HS-27A (cell line): ENCODE measurements at regions not wholly inside any gene's neighbourhood (a gene's known extent, or its start where the extent isn't known, plus 50 kb on each side); places are given as distances from the start of the nearest gene placed in this dataset.
A peak's percentile ranks its signal among the peaks of the same experiment; 100 is the strongest.

Experiments
- DNase-seq: peaks from one replicate; pipeline ENCODE4 v3.0.0-alpha.2; 2012; ENCODE audit warnings: low read depth, missing footprints

DNA sequence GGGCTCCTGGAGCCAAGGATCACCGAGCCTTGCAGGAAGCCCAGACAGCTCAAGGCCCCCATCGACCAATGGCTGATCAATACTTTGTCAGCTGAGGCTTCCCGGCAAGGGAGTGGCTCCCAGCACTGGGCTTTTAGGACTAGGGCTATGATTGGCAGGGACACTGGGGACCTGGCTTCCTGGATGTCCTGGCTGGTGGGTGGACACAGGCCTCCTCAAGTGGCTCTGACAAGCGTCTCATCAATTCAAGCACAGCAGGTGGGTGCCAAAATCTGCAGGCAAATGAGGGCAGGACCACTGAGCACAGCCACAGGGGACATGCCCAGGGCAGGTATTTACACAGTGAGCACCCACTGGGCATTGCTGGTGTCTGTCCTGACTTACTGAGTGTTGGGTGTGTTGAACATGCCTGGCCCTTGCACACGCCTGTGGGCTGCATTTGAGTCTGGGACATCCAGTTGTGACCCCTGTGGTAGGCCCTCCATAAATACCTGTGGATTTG is 420.1 kb upstream of the SULF2 start:
- no peak for DNase-seq

DNA sequence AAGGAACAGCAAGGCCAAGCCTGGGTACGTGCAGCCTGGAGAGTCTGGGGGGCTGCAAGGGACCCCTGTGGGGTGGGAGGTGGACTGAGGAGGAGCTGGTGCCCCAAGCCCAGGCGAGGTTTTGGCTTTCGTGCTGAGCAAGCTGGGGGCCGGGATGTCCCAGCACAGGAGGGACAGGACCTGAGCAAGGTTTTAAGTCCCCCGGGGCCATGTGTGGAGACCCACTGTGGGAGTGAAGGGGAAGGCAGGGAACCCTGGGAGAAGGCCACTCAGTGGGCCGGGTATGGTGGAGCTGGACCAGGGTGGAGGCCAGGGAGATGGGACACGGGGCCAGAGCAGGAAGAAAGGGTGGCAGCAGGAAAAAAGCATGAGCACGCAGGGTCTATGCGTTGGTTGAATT is 419.2 kb upstream of the SULF2 start:
- DNase-seq: no peak

DNA sequence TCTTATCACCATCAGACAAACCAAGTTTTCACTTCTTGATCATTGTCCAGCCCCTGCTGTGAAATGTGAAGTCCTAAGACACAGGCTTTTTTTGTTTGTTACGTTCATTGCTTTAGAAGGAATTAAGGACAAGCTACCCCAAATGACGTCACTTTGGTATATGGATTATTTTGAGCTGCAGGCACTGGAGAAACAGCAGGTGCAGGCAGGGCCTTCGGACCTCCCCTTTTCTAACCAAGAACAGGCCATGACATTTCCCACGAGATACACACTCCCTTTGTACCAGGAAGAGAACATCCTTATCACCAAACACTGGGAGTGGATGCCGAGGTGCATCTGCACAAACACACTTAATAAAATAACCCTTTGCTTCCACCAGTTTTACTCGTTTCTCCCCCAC is 418.0 kb upstream of the SULF2 start:
- DNase-seq: no peak

DNA sequence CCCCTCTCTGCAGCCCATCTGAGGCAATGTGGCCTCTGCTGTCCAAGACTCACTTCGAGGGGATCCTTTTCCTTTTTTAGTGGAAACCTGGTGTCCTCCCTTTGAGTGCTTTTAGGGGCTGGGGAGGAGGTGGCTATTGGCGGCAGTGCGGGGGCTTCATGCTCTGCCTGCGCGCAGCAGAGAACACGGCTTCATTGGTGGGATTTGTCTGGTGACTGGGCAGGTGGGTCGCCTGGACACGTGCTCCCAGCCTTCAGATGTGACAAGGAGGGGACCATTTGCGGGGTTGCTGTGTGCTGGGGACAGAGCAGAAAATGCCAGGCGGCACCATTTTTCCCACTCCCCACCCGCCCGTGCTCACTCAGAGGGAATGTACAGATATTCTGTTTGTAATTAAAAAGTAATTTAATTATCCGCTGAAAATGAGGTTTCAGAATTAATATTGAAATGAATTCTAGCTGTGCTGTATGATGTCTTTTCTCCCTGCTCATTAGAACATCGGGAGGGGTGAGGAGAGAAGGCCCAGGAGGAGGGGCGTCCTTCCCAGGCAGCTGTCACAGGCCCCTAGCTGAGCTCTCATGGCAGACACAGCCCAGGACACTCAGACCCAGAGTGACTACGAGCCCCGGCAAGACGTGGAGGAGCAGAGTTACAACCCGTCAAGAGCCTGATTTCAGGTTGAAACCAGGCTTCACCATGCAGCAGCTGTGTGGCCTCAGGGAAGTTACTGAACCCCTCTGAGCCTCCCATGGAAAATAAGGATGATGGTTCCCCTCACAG is 417.2 kb upstream of the SULF2 start:
- DNase-seq: no peak

DNA sequence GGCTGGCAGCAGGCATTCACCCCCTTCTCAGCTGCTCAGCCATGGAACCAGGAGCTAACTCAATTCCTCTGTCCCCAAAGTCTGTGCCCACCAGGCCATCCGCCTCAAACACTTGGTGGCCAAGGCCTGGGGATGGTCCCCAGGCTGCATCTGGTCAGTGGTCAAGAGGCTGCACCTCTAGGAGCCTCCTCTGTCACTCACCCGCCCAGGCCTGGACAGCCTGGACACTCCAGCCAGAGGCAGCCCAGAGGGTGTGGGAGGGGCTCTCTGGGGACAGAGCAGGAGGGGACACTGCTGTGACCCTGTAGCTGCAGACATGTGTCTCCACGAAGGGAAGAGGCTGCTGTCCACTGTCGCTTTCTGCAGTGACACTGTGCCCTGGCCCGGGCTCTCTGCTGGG is 416.6 kb upstream of the SULF2 start:
- no peak for DNase-seq

DNA sequence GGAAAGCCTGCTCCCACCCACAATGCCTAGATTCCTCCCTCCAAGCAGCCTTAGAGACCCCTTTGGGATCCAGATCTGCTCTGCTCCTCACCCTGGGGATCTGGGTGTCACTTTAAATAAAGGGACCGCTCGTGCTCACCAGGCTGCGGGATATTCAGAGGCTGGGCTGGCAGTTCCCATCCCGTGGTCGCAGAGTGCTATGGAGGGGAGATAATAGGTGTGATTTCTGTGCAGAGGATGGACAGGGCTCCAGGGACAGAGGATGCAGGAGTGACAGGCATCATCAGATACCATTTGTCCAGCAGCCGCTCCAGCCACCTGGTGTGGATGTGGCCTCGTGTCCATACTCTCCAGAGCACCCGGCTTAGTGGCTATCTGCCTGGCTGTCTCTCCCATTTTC is 415.9 kb upstream of the SULF2 start:
- DNase-seq: no peak

DNA sequence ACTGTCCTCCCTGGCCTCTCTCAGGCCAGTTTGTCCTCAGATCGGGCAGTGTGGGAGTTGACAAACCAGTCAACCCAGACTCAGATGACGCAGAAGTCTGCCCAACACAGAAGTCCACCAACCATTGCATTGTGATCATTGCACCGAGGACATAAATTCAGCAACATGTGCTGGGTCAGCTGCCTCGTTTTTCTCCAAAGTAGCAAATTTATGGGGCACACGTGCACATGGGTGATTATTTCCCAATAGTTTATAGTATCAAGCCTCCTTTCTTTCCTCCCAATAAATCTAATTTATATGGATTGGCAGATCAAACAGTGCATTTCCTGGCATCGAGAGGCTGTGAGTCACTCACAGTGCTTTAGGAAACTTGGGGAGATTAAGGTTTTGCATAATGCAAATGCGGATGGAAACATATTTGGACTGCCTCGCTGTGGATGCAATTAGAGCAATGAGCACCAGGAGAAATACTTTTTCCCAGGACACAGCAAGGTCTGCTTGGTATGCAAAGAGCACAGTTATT is 413.7 kb upstream of the SULF2 start:
- DNase-seq: no peak

DNA sequence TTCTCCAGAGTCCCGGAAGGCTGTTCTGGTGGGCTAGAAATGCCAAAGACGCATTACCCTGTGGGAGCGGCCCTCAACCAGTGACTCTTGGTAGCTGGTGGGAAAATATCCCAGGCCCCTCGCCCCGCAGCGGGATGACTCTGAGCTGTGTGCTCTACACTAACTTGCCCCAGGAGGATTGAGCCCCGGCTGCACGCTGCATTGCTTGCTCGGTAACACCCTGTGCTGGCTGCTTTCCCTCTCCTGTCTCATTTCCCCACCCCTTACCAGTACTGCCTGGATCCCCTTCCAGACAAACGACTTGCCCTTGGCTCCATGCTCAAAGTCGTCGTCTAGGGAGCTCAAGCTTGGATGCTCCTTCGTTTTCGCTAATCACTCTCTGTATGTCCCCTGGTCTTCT is 411.8 kb upstream of the SULF2 start:
- DNase-seq: no peak

DNA sequence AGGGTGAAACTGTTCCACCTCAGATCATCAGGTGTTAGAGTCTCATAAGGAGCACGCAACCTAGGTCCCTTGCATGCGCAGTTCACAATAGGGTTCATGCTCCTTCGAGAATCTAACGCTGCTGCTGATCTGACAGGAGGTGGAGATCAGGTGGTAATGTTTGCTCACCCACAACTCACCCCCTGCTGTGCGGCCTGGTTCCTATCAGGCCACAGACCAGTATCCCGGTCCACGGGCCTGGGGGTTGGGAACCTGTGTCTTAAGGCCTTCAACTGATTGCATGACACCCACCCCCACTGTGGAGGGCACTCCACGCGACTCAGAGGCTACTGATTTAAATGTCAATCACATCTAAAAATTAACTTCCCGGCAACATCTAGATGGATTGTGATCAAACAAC is 411.2 kb upstream of the SULF2 start:
- DNase-seq: no peak

DNA sequence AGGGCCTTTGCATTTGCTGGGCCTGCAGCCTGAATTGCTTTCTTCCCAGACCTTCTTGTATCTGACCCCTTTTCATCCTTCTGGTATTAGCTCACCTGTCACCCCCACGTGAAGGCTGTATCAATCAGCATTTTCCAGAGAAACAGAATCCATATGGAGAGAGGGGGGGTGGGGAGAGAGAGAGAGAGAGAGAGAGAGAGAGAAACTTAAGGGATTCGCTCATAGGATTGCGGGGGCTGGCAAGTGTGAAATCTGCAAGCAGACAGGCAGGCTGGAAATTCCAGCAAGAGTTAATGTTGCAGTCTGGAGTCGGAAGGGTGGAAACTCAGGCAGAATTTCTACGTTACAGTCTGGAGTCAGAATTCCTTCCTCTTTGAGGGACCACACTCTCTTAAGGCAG is 410.7 kb upstream of the SULF2 start:
- no peak for DNase-seq

DNA sequence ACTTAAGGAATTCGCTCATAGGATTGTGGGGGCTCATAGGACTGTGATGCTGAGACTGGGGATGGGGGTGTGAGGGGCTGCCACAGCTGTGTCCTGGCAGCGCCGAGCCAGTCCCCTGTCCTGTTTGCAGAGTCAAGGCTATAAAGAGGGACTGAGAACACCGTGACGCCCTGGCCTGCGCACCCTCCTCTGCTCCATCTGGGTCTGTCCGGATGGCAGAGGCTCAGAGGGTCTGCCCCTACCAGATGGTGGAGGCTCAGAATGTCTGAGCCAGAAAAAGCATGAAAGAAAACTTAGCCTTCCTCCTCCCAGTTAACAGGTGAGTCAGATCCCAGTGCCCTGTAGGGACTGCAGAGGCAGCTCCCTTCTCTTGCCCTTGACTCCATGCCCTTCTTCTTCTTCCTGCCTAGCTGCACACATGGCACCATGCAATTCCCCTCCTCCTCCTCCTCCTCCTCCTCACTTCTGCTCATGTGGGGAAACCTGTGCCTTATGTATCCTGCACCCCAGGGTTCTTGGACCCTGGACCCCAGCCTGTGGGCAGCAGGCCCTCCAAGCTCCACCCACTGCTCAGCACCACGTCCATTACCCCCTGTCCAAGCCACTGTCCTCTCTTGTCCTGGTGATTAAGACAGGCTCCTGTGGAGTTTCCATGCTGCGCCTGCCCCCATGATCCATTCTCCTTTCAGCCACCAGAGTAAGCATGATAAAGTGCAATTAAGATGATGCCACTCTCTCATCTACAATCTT is 410.0 kb upstream of the SULF2 start:
- no peak for DNase-seq

DNA sequence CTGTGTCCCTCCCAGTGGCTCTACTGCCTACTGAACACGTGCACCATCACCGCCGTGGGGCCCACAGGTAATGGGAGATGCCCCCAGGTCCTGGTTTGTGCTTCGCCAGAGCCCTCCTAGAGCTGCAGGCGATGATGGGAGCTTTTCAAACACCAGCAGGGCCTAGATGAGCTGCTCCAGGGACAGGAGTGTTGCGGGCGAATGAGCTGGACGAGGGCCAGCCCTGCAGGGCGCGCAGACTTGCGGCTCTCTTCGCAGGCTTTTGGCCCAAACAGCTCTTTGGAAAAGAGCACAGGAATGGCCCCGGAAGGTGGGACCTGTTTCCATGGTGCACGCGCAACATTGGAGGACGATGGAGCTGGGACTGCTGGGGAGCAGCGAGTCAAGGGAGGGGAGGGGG is 409.3 kb upstream of the SULF2 start:
- no peak for DNase-seq

DNA sequence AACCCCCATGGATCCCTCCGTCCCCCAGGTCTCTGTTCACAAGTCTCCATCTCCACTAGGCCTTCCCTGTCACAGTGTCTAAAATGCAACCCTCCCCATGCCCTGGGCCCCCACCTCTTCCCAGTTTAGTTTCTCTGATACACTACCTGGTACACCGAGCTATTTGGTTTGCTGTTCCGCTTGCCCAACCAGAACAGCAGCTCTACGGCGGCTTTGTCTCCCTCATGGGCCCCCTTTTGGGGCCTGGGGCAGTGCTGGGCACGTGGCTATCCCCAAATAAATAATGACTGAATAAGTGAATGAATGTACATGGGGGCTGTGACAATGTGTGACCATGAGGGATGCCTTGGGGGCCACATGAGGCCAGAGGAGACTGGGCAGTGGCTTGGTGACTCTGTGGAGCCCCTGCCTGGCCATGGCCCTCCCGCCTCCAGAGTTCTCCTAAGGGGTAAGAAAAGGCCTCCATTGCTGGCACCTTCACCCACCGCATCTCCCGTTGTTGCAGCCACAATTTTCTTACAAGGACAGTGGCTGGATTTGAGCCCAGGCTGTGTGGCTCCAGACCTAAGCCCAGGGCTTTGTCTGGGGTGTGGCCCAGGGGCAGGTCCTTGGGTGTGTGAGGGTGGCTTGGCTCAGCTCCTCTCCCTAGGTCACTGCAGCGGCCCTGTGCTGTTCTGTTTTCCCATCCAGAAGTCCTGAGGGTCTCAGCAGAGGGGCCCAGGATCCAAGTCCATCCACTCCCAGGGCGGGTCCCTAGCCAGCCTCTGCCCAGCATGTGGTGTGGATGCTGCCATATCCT is 408.5 kb upstream of the SULF2 start:
- DNase-seq: no peak

DNA sequence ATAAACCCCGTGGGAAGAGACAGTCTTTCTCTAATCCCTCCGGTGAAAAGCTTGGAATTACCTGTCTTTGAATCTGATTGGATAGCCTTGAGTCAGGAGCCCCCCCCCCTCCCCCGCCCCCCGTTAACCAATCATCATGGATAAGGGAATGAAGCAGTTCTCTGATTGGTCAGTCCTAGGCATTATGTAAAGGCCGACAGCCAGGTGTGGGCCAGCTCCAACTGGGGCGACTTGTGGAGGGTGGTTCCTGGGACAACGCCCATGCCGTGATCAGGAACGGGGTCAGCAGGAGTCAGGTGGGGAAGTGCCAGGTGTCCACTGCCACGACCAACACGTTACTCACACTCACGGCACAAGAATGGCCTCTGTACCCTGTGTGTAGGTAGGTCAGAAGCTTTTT is 406.8 kb upstream of the SULF2 start:
- no peak for DNase-seq

DNA sequence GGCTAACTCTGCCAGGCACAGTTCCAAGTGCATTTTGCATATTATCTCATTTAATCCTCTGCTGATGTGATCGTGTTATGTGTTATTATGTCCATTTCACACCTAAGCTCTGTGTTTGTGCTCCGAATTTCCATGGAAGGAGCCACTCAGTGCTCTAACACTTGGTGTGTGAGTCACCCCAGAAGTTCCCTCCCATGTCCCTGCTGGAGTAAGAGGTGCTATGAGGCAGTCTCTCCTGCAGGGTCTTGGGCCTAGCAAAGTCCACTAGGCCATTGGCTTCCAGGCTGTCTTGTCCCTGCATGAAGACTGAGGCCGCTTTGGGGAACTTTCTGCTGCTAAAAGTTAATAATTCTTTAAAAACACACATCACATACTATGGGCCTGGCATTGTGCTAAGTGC is 405.9 kb upstream of the SULF2 start:
- no peak for DNase-seq

DNA sequence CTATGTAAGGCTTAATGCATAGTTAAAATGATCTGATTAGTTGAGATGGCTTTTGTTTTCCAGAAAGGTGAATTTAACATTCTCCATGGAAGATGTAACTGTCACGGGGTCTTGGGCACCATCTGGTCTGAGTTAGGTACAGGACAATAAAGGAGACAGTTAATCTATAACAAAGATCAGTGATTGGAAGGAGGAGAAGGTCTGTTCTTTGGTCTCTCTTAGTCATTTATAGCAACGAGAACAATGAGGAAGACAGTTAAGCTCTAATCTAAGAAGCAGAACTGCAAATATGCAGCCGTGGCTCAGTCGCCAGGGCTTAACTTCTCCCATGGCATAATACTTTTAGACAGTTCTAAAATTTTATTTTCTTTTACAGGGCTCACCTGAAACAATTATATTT is 405.5 kb upstream of the SULF2 start:
- DNase-seq: no peak

DNA sequence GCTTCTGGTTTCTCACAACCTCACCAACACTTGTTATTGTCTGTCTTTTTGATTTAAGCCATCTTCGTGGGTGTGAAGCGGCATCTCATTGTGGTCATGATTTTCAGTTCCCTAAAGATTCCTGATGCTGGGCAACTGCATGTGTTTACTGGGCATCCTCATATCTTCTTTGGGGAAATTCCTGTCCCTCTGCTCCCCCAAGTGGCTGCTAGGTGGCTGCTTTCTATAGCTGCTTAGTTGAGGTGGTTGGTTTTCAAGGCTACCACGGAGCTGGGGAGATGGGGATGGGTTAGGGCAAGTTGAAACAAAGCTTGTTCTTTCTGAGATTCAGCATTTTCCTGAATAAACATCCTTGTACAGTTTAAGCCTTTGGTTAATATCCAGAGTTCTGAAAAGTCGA is 403.9 kb upstream of the SULF2 start:
- peak; percentile 4 for DNase-seq

DNA sequence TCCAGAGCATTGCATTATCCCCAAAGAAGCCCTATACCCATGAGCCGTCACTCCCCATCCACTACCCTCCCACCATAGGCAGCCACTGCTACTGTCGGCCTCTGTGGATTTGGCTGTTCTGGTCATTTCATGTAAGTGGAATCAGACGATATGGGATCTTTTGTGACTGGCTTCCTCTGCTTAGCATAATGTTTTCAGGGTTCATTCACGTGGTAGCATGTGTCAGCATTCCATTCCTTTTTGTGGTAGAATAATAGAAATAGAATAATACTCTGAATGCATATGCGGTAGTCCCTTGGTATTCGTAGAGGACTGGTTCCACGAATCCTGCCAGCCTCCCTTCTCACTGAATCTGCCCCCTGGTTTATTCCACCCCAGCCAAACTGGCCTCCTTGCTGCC is 402.6 kb upstream of the SULF2 start:
- peak; percentile 2 for DNase-seq

DNA sequence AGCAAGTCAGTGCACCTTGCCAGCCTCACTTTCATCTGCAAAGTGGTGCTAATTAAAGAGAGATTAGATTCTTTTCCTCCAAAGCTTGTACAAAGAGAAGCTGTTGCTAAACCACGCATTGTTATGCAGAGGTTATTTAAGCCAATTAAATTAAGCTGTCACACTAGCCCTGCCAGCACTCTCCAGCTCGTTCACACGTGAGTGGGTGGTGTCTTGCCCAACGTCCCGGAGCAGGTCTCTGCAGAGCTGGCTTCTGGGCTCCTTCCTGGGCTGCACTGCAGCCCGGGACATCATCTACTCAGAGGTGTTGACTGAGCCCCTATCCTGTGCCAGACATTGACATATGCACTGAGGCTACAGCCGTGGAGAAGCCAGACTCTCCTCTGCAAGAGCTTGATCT is 401.6 kb upstream of the SULF2 start:
- DNase-seq: no peak

DNA sequence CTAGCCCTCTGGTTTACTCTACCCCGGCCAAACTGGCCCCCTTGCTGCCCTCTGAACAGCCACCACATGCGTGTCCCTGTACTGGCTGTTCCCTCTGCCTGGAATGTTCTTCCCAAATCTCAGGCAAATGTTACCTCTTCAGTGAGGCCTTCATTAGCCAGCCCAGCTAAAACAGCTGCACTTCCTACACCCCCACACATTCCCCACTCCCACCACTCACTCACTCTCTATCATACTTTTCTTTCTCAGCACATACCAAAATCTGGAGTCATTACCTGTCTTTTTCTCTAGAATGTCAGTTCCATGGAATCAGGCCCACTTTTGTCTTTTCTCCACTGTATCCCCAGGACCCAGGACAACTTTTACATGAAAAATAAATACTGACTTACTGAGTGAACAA is 401.2 kb upstream of the SULF2 start:
- no peak for DNase-seq

DNA sequence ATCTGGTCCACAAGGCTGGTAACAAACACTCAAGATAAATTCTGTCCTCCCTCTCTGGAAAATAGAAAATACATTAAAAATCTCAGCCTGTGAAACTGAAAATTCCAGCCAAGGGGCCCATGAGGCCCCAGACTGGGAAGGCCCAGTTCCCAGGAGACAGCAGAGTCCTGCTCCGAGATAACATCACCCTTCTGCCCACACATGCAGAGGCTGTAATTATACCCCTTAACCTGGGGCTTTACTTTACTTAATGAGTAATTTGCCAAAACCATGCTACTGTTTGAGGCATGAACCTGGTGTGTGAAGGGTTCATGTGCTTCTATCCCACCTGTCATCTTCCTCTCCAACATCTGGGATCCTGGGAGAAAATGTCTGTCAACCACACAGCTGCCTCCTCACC is 398.9 kb upstream of the SULF2 start:
- no peak for DNase-seq

DNA sequence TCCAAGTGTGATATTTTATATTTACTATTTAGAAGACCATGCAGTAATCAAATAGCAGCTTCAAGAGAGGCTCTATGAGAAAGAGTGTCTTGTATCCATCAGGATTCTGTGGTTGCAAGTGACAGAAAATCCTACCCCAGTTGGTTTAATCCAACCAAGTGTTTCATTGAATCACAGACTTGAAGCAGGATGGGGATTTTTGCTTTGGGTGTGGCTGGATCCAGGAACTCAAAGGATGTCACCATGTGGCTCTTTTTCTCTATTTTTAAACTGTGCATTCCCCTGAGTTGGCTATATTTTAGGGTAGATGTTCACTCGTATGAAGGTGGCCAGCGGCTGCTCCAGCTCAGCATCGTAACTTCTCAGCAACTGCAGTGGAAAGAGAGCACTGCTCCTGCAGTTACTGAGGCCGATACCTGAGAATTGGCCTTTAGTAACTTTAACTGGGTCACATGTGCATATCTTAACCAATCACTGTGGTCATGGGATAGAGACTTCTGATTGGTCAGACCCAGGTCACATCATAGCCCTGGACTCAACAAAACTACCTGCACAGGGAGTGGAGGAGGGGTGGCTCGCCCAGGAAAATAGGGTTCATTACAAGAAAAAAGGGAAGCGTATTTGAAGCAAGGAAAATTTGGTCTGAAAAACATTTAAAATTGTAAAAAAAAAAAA is 396.1 kb upstream of the SULF2 start:
- DNase-seq: no peak
